Hepatocyte (in vitro differentiated cells): ENCODE measurements at regions not wholly inside any gene's neighbourhood (a gene's known extent, or its start where the extent isn't known, plus 50 kb on each side); places are given as distances from the start of the nearest gene placed in this dataset.

ENCODE experiments used
- CTCF ChIP-seq: fragments of 200-600 bp; sonication (generic); IDR thresholded peaks from 2 replicates; pipeline ENCODE4 v1.5.1; 2016; ENCODE audit warnings: antibody characterized with exemption, mild to moderate bottlenecking; ENCODE audit not compliant: poor library complexity
- EZH2 ChIP-seq: fragments of 200-600 bp; sonication (generic); IDR thresholded peaks from 2 replicates; pipeline ENCODE4 v1.6.1; 2016; ENCODE audit warnings: antibody characterized with exemption, mild to moderate bottlenecking, borderline replicate concordance
- EZH2phosphoT487 ChIP-seq: fragments of 200-600 bp; sonication (generic); IDR thresholded peaks from one replicate; pipeline ENCODE4 v1.6.1; 2018; ENCODE audit warnings: antibody characterized with exemption, mild to moderate bottlenecking, low read depth, moderate library complexity; ENCODE audit not compliant: unreplicated experiment, severe bottlenecking

- TF ChIP-seq CTCF (no peak), EZH2 (no peak), EZH2phosphoT487 (no peak)
Measured at GRCh38 chr6:26268659-26269402, 96.2 kb upstream of the BTN3A2 start.
